ENCODE measurements at regions not wholly inside any gene's neighbourhood (a gene's known extent, or its start where the extent isn't known, plus 50 kb on each side); places are given as distances from the start of the nearest gene placed in this dataset.
"Not testable (repeated sequence)": the region's sequence is repeated elsewhere in the genome, so short reads cannot be mapped to it uniquely, and the experiment has no call there.

GRCh38 chr6:40133981-40134380 lies 199.7 kb upstream of the MOCS1 start:
- TF ChIP-seq CTCF (conservative IDR thresholded peaks at IDR 0.05); ZFX (IDR thresholded peaks at IDR 0.05): not testable (repeated sequence)
